ENCODE measurements at regions not wholly inside any gene's neighbourhood (a gene's known extent, or its start where the extent isn't known, plus 50 kb on each side); places are given as distances from the start of the nearest gene placed in this dataset.
"Not testable (repeated sequence)": the region's sequence is repeated elsewhere in the genome, so short reads cannot be mapped to it uniquely, and the experiment has no call there.

GRCh38 chr4:115537387-115537786, 424.0 kb upstream of the NDST4 start:
- Histone ChIP-seq H3K4me1 (no peaks in the 10 kb centered on the region), H3K9me3 (no peaks in the 10 kb centered on the region), H3K4me3 (no peak overlapping the region), H3K27ac (no peak overlapping the region), H3K27me3 (no peaks in the 10 kb centered on the region), H3K36me3 (no peaks in the 10 kb centered on the region)
- DNase-seq: no peak
- 50 to 69% methylated on average over 2 of the region's 2 CpGs for WGBS, 2 donors (ENCODE audit: low coverage in 1 of 2)
- in situ Hi-C loops (cut with MboI; ENCODE audit: low pct_ligation_motif_present in 1 of 4, low pct_unique_long_range_greater_than_20kb in 1 of 4, low sequenced_read_pairs in 3 of 4) (loop anchor here in 1 of 4 donors (25.0 kb wide), 1 partner anchor 450 kb away; no protein-coding TSS in a partner anchor), intact Hi-C loops (cut with DNase I; ENCODE audit: low total_unique reads) (no loop called here)
- TF ChIP-seq POLR2A (IDR thresholded peaks at IDR 0.05): no peak
- no peak for TF ChIP-seq POLR2AphosphoS5 (IDR thresholded peaks at IDR 0.05)
- TF ChIP-seq EP300 (IDR thresholded peaks at IDR 0.05; ENCODE audit: low read depth): no peak
- TF ChIP-seq CTCF (IDR thresholded peaks at IDR 0.05): peak in 3 of 5 experiments; percentile 9 to 27 (median 14)

GRCh38 chr4:115529126-115529525, 415.7 kb upstream of the NDST4 start:
- H3K27me3 ChIP-seq: no peaks in the 10 kb centered on the region
- intact Hi-C loops (cut with DNase I; ENCODE audit: low total_unique reads) (no loop called here), in situ Hi-C loops (cut with MboI; ENCODE audit: low pct_ligation_motif_present in 1 of 4, low pct_unique_long_range_greater_than_20kb in 1 of 4, low sequenced_read_pairs in 3 of 4) (loop anchor here in 1 of 4 donors (25.0 kb wide), 1 partner anchor 442 kb away; no protein-coding TSS in a partner anchor)
- DNase-seq: no peak
- H3K4me1 ChIP-seq: no peaks in the 10 kb centered on the region
- H3K9me3 ChIP-seq: no peaks in the 10 kb centered on the region
- no peaks in the 10 kb centered on the region for H3K36me3 ChIP-seq
- no peak overlapping the region for H3K4me3 ChIP-seq
- WGBS, 2 donors (ENCODE audit: low coverage in 1 of 2): 90 to 92% methylated on average over 1 of the region's 1 CpG
- H3K27ac ChIP-seq: no peak overlapping the region
- TF ChIP-seq EP300 (IDR thresholded peaks at IDR 0.05; ENCODE audit: low read depth) (no peak), CTCF (IDR thresholded peaks at IDR 0.05) (no peak), POLR2AphosphoS5 (IDR thresholded peaks at IDR 0.05) (no peak), POLR2A (IDR thresholded peaks at IDR 0.05) (no peak)

GRCh38 chr4:115519476-115519875, 406.1 kb upstream of the NDST4 start:
- 81 to 100% methylated on average over 1 to 3 of the region's 3 CpGs for WGBS, 2 donors (ENCODE audit: low coverage in 1 of 2)
- H3K36me3 ChIP-seq; H3K27ac ChIP-seq; H3K27me3 ChIP-seq; H3K4me3 ChIP-seq; H3K9me3 ChIP-seq; in situ Hi-C loops (cut with MboI; ENCODE audit: low pct_ligation_motif_present in 1 of 4, low pct_unique_long_range_greater_than_20kb in 1 of 4, low sequenced_read_pairs in 3 of 4); H3K4me1 ChIP-seq; intact Hi-C loops (cut with DNase I; ENCODE audit: low total_unique reads); DNase-seq: not testable (repeated sequence)

GRCh38 chr4:115515772-115516171, 402.4 kb upstream of the NDST4 start:
- Histone ChIP-seq H3K9me3 (no peaks in the 10 kb centered on the region), H3K27me3 (no peaks in the 10 kb centered on the region)
- in situ Hi-C loops (cut with MboI; ENCODE audit: low pct_ligation_motif_present in 1 of 4, low pct_unique_long_range_greater_than_20kb in 1 of 4, low sequenced_read_pairs in 3 of 4): no loop called here

More at GRCh38 chr4:115515772-115516171, 402.4 kb upstream of the NDST4 start:
- Histone ChIP-seq H3K4me1 (no peaks in the 10 kb centered on the region), H3K27ac (no peak overlapping the region), H3K36me3 (no peaks in the 10 kb centered on the region), H3K4me3 (no peak overlapping the region)
- TF ChIP-seq CTCF (IDR thresholded peaks at IDR 0.05): no peak
- no peak for TF ChIP-seq EP300 (IDR thresholded peaks at IDR 0.05; ENCODE audit: low read depth)
- no peak for TF ChIP-seq POLR2A (IDR thresholded peaks at IDR 0.05)
- TF ChIP-seq POLR2AphosphoS5 (IDR thresholded peaks at IDR 0.05): no peak
- whole genome bisulfite sequencing, 2 donors (ENCODE audit: low coverage in 1 of 2): 0 to 33% methylated on average over 2 of the region's 2 CpGs
- intact Hi-C loops (cut with DNase I; ENCODE audit: low total_unique reads): no loop called here
- no peak for DNase-seq

Data from transverse colon (tissue), 4 donors.